ENCODE measurements at regions not wholly inside any gene's neighbourhood (a gene's known extent, or its start where the extent isn't known, plus 50 kb on each side); places are given as distances from the start of the nearest gene placed in this dataset.

- DNase-seq: no peak
Measured at GRCh38 chr4:54914781-54915180, 210.6 kb downstream of the KDR start.

- DNase-seq: no peak
Measured at GRCh38 chr4:54913751-54914526, 211.5 kb downstream of the KDR start.

GRCh38 chr4:54912155-54912554, 213.2 kb downstream of the KDR start:
- DNase-seq: no peak

- no peak for DNase-seq
Measured at GRCh38 chr4:54909961-54910360, 215.4 kb downstream of the KDR start.

- no peak for DNase-seq
Measured at GRCh38 chr4:54908763-54909162, 216.6 kb downstream of the KDR start.

- DNase-seq: no peak
Measured at GRCh38 chr4:54904953-54905352, 220.4 kb downstream of the KDR start.

- no peak for DNase-seq
Measured at GRCh38 chr4:54902976-54903375, 222.4 kb downstream of the KDR start.

GRCh38 chr4:54902271-54902670, 223.1 kb downstream of the KDR start:
- DNase-seq: no peak

GRCh38 chr4:54901202-54901601, 224.2 kb downstream of the KDR start:
- DNase-seq: no peak

GRCh38 chr4:54898656-54899340, 226.6 kb downstream of the KDR start:
- no peak for DNase-seq

GRCh38 chr4:54898056-54898562, 227.3 kb downstream of the KDR start:
- no peak for DNase-seq

- DNase-seq: no peak
Measured at GRCh38 chr4:54897590-54897989, 227.8 kb downstream of the KDR start.

- no peak for DNase-seq
Measured at GRCh38 chr4:54882616-54883015, 224.9 kb downstream of the KIT start.

- no peak for DNase-seq
Measured at GRCh38 chr4:54879576-54879975, 221.8 kb downstream of the KIT start.

- no peak for DNase-seq
Measured at GRCh38 chr4:54877006-54877405, 219.2 kb downstream of the KIT start.

- no peak for DNase-seq
Measured at GRCh38 chr4:54872261-54872660, 214.5 kb downstream of the KIT start.

- no peak for DNase-seq
Measured at GRCh38 chr4:54863571-54864255, 206.0 kb downstream of the KIT start.

GRCh38 chr4:54861201-54861600, 203.4 kb downstream of the KIT start:
- DNase-seq: no peak

- no peak for DNase-seq
Measured at GRCh38 chr4:54855191-54855854, 197.6 kb downstream of the KIT start.

GRCh38 chr4:54852602-54853001, 194.8 kb downstream of the KIT start:
- no peak for DNase-seq

- DNase-seq: no peak
Measured at GRCh38 chr4:54852054-54852453, 194.3 kb downstream of the KIT start.

- no peak for DNase-seq
Measured at GRCh38 chr4:54844911-54845310, 187.2 kb downstream of the KIT start.

GRCh38 chr4:54843946-54844345, 186.2 kb downstream of the KIT start:
- no peak for DNase-seq
